Activated naive CD4-positive, alpha-beta T cell treated with anti-CD3 and anti-CD28 coated beads, Interleukin-2, amount 50 U/mL, for 72 hours (primary cell): ENCODE measurements at regions not wholly inside any gene's neighbourhood (a gene's known extent, or its start where the extent isn't known, plus 50 kb on each side); places are given as distances from the start of the nearest gene placed in this dataset.

Source experiments
- ATAC-seq, 2 donors: fragments of 150-1000 bp; cut with Tn5 transposase; 2 replicates each; pipeline ENCODE4 v1.10.0; 2021; ENCODE audit warnings: mild to moderate bottlenecking in 2 of 2, moderate library complexity in 2 of 2
- DNase-seq, 2 donors: peaks; one replicate each; pipeline ENCODE4 v3.0.0; 2021 to 2022; ENCODE audit warnings: low spot score in 2 of 2
- H3K27ac Mint-ChIP-seq, 2 donors: one replicate each; pipeline ENCODE4 v1.8.0; 2022; ENCODE audit warnings: mild to moderate bottlenecking in 2 of 2, mixed read lengths in 2 of 2
- H3K36me3 Mint-ChIP-seq, 2 donors: one replicate each; pipeline ENCODE4 v1.8.0; 2022; ENCODE audit warnings: mixed read lengths in 2 of 2
- H3K9me3 Mint-ChIP-seq, 2 donors: one replicate each; pipeline ENCODE4 v1.8.0; 2022; ENCODE audit warnings: mixed read lengths in 2 of 2

GRCh38 chr3:178003756-178004155, 532.5 kb upstream of the KCNMB2 start:
- H3K36me3 Mint-ChIP-seq, result peaks cover 33 to 58% of the 10 kb centered on the region in 2 donors
- no peak overlapping the region for H3K27ac Mint-ChIP-seq
- H3K9me3 Mint-ChIP-seq, result peaks cover 19 to 24% of the 10 kb centered on the region in 2 donors
- ATAC-seq (no peak), DNase-seq (no peak)

- H3K27ac Mint-ChIP-seq, result no peak overlapping the region
- ATAC-seq (no peak), DNase-seq (no peak)
- peaks cover 13% of the 10 kb centered on the region in 2 donors for H3K9me3 Mint-ChIP-seq
- H3K36me3 Mint-ChIP-seq, result peaks cover 17 to 36% of the 10 kb centered on the region in 2 donors
Observed at GRCh38 chr3:178005961-178006360, 530.3 kb upstream of the KCNMB2 start.

GRCh38 chr3:178010306-178010705, 525.9 kb upstream of the KCNMB2 start:
- no peaks in the 10 kb centered on the region for H3K9me3 Mint-ChIP-seq
- H3K27ac Mint-ChIP-seq, result no peak overlapping the region
- H3K36me3 Mint-ChIP-seq, result peaks cover 0 to 3% of the 10 kb centered on the region in 2 donors
- DNase-seq (no peak), ATAC-seq (no peak)

- DNase-seq (no peak), ATAC-seq (no peak)
- no peaks in the 10 kb centered on the region for H3K9me3 Mint-ChIP-seq
- H3K36me3 Mint-ChIP-seq, result no peaks in the 10 kb centered on the region
- no peak overlapping the region for H3K27ac Mint-ChIP-seq
Observed at GRCh38 chr3:178019645-178020044, 516.6 kb upstream of the KCNMB2 start.

DNA sequence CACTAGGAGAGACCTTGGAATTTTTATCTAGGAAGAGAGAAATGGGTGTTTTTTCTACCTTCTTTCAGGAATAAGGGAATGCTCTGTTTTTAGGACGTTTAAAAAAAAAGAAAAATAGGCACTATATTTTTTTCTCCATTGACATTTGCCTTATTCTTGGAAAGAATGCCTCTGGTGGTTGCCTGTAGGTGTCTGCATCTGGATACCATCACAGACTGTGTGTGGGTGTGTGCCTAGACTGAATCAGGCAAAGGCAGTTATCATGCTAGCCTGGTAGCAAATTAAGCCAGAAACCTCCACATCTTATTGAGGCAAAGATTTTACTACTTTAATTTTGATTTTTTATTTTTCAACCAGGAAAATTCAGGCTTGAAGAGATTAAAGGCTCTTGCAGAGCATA, 513.6 kb upstream of the KCNMB2 start:
- ATAC-seq, result no peak
- DNase-seq, result no peak
- no peaks in the 10 kb centered on the region for H3K36me3 Mint-ChIP-seq
- H3K9me3 Mint-ChIP-seq, result no peaks in the 10 kb centered on the region
- H3K27ac Mint-ChIP-seq, result no peak overlapping the region

- no peaks in the 10 kb centered on the region for H3K9me3 Mint-ChIP-seq
- H3K27ac Mint-ChIP-seq, result no peak overlapping the region
- ATAC-seq (no peak), DNase-seq (no peak)
- no peaks in the 10 kb centered on the region for H3K36me3 Mint-ChIP-seq
Observed at GRCh38 chr3:178028933-178029332, 507.3 kb upstream of the KCNMB2 start.

- ATAC-seq, result no peak
- Mint-ChIP-seq H3K9me3 (no peaks in the 10 kb centered on the region), H3K27ac (no peak overlapping the region), H3K36me3 (peaks cover 0 to 6% of the 10 kb centered on the region in 2 donors)
- no peak for DNase-seq
Observed at GRCh38 chr3:178036451-178037144, 499.6 kb upstream of the KCNMB2 start.

- DNase-seq (no peak), ATAC-seq (no peak)
- peaks cover 0 to 7% of the 10 kb centered on the region in 2 donors for H3K9me3 Mint-ChIP-seq
- no peak overlapping the region for H3K27ac Mint-ChIP-seq
- no peaks in the 10 kb centered on the region for H3K36me3 Mint-ChIP-seq
Observed at GRCh38 chr3:178041931-178042330, 494.3 kb upstream of the KCNMB2 start.

DNA sequence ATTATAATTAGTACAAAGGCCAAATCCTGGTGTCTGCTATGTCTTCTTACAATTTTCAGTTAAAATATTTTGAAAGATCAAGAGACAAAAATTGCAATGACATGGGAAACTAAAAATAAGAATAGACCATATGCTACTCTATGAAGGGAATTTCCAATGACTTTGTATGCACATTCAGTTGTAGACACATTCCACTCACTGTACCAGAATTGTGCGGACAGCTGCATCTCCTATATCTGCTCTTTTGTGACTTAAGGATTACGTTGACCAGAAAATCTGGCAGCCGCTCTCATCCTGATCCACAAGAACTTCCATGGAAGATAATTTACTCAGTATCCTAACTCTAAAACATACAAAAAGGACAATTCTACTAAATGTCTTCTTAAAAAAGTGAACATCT, 493.9 kb upstream of the KCNMB2 start:
- Mint-ChIP-seq H3K27ac (no peak overlapping the region), H3K9me3 (peaks cover 0 to 11% of the 10 kb centered on the region in 2 donors), H3K36me3 (no peaks in the 10 kb centered on the region)
- ATAC-seq (no peak), DNase-seq (no peak)

GRCh38 chr3:178043084-178043483, 493.2 kb upstream of the KCNMB2 start:
- DNase-seq (no peak), ATAC-seq (no peak)
- Mint-ChIP-seq H3K9me3 (peaks cover 0 to 13% of the 10 kb centered on the region in 2 donors), H3K36me3 (no peaks in the 10 kb centered on the region), H3K27ac (no peak overlapping the region)

DNA sequence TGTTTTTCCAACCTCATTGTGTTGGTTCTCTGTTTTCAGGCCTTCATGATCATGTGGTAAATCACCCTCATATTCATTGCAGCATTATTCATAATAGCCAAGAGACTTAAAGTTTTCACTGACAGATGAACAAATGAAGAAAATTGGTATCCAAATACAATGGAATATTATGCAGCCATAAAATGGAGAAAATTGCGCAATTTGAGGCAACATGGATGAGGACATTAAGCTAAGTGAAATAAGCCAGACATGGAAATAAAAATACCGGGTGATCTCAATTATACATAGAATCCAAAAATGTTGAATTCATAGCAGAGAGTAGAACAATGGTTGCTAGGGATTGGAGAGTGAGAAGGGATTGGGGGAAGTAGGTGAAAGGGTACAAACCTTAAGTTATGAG, 491.9 kb upstream of the KCNMB2 start:
- Mint-ChIP-seq H3K27ac (no peak overlapping the region), H3K36me3 (no peaks in the 10 kb centered on the region), H3K9me3 (peaks cover 0 to 13% of the 10 kb centered on the region in 2 donors)
- ATAC-seq (no peak), DNase-seq (no peak)

DNA sequence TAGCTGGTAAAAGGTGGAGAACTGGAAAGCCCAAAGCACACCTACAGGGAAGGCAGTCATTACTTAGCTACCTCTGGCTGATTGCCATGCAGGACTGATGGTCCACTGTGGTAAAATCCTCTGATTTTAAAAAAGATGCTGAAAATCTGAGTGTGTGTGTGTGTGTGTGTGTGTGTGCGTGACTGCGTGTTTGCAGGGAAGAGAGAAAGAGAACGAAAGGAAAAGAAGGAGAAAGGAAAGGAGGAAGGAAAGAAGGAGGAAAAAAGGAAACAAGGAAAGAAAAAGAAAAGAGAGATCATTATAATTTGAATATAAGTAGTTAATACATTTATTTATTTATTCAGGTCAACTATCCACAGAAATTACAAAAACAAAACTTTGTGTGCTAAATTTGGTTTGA, 488.7 kb upstream of the KCNMB2 start:
- peaks cover 0 to 13% of the 10 kb centered on the region in 2 donors for H3K9me3 Mint-ChIP-seq
- no peak overlapping the region for H3K27ac Mint-ChIP-seq
- no peaks in the 10 kb centered on the region for H3K36me3 Mint-ChIP-seq
- ATAC-seq (no peak), DNase-seq (no peak)

GRCh38 chr3:178048768-178049167, 487.5 kb upstream of the KCNMB2 start:
- DNase-seq, result no peak
- no peaks in the 10 kb centered on the region for H3K36me3 Mint-ChIP-seq
- H3K9me3 Mint-ChIP-seq, result peaks cover 0 to 13% of the 10 kb centered on the region in 2 donors
- H3K27ac Mint-ChIP-seq, result no peak overlapping the region
- ATAC-seq, result no peak

- Mint-ChIP-seq H3K9me3 (peaks cover 0 to 6% of the 10 kb centered on the region in 2 donors), H3K27ac (no peak overlapping the region), H3K36me3 (no peaks in the 10 kb centered on the region)
- DNase-seq (no peak), ATAC-seq (no peak)
Observed at GRCh38 chr3:178054471-178054870, 481.8 kb upstream of the KCNMB2 start.

GRCh38 chr3:178055939-178056338, 480.3 kb upstream of the KCNMB2 start:
- Mint-ChIP-seq H3K36me3 (no peaks in the 10 kb centered on the region), H3K27ac (no peak overlapping the region), H3K9me3 (peaks cover 0 to 6% of the 10 kb centered on the region in 2 donors)
- DNase-seq (no peak), ATAC-seq (no peak)

DNA sequence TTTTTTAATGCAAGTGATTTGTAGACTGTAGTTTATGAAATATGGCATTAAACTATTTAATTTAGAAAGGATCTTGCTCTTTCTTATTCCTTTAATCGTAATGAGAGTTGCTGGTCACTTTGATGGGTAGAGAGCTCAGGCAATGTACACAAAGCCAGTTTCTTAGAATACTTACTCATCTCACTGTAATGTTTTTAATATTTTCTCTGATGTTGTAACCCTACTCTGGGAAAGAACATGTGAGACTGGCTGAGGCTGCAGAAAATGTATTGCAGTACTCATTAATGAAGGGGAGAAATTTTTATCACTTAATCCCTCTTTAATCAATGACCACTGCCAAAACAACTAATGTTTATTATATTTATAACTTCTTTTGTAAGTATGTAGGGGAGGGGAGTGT, 479.4 kb upstream of the KCNMB2 start:
- no peaks in the 10 kb centered on the region for H3K36me3 Mint-ChIP-seq
- peaks cover 0 to 6% of the 10 kb centered on the region in 2 donors for H3K9me3 Mint-ChIP-seq
- DNase-seq (no peak), ATAC-seq (peak in 1 of 2 donors; percentile 53)
- H3K27ac Mint-ChIP-seq, result no peak overlapping the region

- Mint-ChIP-seq H3K36me3 (no peaks in the 10 kb centered on the region), H3K9me3 (peaks cover 0 to 6% of the 10 kb centered on the region in 2 donors)
- no peak for DNase-seq
Observed at GRCh38 chr3:178058629-178059028, 477.6 kb upstream of the KCNMB2 start.

DNA sequence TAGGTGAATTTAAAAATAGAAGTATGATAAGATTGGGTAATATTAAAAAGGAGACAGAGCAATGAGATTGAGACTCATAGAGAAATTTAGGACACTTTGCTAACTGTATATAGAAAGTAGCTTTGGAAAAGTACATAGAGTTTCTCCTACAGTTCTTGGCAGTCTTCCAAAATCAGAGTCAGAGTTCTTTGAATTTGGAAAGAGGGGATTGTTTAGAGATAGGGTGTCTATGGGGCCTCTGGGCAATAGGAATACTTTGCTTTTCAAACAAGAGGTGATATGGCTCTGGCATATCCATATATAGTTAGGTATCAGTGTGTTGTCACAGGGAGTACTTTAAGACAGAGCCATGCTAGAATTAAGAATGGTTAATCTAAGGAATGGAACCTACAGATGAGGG, 477.1 kb upstream of the KCNMB2 start:
- DNase-seq (no peak), ATAC-seq (no peak)
- Mint-ChIP-seq H3K27ac (no peak overlapping the region), H3K9me3 (peaks cover 0 to 5% of the 10 kb centered on the region in 2 donors), H3K36me3 (no peaks in the 10 kb centered on the region)

More at GRCh38 chr3:178058629-178059028, 477.6 kb upstream of the KCNMB2 start:
- no peak for ATAC-seq
- H3K27ac Mint-ChIP-seq, result no peak overlapping the region
